Esophagus mucosa (tissue), 1 donor: ENCODE measurements at regions not wholly inside any gene's neighbourhood (a gene's known extent, or its start where the extent isn't known, plus 50 kb on each side); places are given as distances from the start of the nearest gene placed in this dataset.

Experiments
- ATAC-seq: fragments of 200-7000 bp; cut with Tn5 transposase; one replicate; pipeline ENCODE4 v1.9.1; 2020
- donor health status: DM: yes; HTN: yes; CAD: no.

DNA sequence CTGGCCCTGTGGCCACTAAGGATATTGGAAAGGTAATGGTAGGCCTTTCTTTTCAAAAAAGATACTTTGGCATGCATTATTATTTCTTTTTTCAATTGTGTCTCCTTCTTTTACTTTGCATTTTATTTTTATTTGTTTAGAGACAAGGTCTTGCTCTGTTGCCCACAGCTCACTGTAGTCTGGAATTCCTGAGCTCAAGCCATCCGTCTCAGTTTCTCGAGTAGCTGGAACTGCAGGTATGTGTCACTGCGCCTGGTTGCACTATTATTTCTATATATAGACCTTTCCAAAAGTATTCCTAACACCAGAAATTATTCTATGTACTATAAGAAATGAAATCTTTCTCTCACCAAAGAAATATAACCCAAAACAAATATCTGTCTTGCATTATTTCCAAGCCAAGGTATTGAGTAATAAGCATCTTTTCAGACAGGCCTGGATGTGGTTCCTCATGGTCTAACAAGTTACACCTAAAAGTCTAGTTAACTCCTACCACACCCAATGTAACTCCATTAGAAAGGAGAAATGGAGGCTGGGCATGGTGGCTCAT is 500.8 kb upstream of the ANKRD30A start:
- ATAC-seq: no peak

DNA sequence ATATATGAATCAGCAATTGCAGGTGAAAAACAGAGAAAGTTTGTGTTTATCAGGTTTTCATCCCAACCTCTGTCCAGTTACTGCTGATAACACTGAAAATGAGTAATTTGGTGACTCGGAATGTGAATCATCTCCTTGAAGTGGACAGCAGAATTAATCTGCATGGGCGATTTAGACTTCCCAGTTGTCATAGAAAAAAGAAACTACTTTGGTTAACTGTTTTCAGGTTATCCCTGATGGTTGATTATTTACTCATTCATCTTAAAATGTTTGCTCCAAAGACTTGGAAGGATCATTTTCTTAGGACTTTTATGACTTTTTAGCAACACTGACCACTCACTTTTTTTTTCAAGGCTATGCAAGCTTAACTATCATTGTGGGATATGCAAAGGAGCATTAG is 504.1 kb upstream of the ANKRD30A start:
- ATAC-seq: no peak

DNA sequence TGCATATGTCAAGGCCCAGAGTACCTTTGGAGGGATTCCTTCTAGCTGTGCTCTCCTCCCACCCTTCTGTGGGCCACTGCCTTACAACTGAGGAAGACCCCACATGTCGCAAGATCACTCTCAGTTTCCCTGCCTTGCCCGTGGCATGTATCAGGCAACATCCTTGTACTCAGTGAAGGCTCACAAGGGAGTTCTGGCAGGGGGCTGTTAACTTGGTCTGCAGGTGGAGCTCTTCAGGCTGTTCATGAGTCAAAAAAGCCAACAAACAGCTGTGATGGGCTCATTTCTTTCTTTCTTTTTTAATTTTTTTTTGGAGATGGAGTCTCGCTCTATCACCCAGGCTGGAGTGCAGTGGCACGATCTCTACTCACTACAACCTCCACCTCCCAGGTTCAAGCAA is 513.0 kb upstream of the ANKRD30A start:
- ATAC-seq: no peak

DNA sequence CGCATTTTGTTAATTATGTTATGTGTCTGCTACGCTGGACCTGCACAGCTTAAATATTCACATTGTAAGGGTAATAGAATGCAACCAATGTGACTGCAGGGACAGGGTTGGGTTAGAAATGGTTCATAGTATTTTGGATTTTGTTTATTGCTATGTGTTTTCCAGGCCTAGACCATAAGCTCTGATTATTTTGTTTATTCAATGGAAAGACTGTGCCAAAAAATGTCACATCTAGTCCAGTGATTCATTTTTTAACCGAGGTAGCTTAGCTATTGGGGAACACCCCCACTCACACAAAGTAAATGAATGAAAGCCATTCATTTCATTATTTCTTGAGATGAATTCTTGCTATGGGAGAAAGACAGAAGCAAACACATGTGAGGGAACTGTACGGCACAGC is 516.5 kb upstream of the ANKRD30A start:
- no peak for ATAC-seq

DNA sequence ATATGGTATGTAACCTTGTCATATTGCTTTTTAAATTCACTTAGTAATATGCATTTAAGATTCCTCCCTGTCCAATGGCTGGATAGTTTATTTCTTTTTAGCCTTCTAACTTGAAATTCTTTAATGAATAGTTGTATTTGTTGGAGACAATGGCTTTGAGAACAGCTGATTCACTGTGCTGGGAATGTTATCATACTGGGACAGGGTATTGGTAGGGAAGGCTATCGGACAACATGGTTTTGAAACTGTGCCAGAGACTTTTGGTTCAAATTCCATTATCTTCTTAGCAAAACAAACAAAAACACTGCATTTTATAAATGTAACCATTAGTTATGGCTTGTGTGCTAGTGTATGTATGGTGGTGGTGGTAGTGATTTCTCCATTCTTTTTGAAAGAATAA is 517.1 kb upstream of the ANKRD30A start:
- no peak for ATAC-seq

DNA sequence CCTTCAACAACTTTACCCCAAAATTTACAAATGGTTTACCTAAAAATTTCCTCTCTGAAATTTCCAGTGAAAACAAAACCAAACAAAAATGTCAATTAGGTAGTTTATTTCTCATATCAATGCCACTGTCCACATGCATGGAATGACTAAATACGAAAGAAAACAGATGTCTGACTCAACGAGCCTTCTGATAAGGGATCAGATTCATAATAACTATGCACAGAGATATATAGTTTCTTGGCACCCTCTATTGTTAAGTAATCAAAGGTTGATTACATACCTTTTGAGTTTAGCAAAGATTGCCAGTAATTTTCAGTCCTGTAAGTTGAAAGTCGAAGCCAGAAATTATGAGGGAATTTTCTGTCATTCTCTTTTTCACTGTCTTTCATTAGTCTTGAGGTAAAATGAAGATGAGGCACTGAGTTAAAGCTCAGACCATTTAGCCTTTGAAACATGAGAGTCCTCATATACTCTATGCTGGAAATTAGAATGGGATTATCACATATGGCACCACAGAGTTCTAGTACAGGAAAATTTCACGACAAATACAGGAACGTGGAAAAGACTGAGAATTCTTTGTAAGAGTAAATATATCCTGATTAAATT is 519.1 kb upstream of the ANKRD30A start:
- no peak for ATAC-seq

DNA sequence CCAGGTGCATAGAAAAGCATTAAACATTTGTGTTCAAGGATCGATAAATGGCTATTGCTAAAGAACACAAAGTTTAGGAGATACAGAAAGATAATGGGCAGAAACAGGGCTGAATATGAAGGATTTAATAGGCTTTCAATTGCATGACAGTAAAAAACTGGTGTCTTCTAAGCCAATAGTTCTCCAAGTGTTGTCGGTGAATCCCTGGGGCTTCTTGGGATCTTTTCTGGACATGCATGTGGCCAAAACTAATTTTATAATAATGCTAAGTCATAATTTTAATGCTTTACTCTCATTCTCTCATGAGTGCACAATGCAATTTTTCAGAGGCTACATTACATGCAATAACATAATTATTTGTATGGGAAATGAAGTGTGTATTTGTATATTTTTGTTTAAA is 521.1 kb upstream of the ANKRD30A start:
- ATAC-seq: no peak

DNA sequence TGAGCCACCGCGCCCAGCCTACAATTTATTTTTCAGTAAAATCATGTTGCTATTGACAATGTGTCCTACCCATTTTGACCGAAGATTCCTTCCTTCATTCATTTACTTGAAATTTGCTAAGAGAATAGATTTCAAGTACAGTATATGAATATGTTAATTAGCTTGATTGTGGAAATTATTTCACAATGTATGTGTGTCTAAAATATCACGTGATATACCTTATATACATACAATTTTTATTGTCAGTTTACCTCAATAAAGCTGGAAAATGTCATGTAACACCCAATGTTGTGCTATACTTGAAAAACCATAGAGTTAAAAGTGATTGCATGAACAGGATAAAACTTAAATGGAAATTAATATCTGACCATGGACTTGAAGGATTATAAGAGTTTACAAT is 521.7 kb upstream of the ANKRD30A start:
- ATAC-seq: no peak

DNA sequence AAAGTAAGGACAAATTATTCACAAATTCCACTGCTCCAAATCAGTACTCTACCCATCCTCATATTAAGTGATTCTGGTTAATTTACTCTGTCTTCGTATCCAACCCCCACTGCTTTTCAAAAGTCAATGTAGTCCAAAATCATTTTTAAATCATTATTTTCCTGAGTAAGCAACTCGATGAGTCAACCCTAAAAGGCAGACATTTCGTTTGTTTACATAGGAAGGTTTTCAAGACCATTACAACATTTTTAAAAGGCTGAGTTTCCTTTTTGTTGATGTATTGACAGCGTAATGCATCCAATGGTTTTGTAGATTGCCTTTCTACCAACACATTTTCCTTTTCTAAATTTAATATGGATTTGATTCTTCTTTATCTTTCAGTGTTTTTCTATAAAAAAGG is 523.0 kb upstream of the ANKRD30A start:
- no peak for ATAC-seq

DNA sequence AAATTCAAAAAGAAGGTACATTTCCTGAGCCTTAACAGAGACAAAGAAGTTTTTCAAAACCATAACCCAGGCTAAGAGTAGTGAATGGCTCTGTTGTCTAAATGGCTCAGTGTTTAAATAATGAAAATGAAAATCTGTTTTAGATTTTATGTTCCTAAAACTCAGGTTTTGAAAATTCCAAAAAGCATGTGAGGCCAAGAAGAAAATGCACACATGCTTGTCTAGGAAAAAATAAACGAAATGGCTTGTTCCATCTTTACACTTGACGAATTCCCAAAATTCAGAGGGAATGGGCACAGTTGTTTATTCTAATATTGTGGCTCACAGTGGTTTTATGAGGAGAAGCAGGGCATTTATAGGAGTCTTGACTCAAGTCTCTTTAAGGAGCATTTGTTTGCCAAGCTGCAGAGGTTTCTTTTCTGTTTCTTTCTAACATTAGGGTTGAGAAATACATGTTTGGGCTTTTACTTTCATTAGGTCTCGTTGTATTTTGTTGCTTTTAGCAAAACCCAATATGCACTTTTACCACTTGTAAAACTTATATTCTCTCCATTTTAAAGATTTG is 527.6 kb upstream of the ANKRD30A start:
- no peak for ATAC-seq

DNA sequence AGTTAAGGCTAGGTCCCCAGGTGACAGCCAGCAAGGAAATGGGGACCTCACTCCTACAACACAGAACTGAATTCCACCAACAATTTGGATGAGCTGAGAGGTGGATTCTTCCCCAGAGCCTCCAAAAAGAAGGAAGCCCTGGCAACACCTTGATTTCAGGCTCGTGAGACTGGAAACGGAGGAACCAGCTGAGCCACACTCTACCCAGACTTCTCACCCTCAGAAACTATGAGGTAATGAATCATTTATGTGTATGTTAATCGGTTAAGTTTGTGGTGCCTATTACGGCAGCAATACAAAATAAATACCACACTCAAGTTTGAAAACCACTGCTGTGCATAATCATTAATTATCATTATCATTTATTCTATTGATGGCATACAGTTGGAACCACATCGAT is 532.4 kb upstream of the ANKRD30A start:
- ATAC-seq: no peak

DNA sequence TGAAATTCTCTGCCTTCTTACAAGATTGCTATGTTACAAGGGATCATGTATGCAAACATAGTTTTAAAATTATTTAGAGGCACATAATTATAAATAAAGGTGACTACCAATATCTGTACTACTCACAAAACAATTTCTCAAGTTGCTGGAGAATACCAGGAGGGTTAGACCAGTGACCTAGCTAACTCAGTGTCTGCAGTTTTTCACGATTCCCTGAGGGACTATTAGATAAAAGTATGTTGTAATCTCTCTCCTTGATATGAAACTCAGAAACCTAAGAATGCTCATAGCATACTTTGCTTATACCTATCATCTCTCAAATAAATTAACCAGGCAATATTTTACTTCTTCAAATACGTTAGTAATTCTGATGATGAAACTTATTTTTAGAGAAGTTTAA is 534.0 kb upstream of the ANKRD30A start:
- ATAC-seq: no peak

DNA sequence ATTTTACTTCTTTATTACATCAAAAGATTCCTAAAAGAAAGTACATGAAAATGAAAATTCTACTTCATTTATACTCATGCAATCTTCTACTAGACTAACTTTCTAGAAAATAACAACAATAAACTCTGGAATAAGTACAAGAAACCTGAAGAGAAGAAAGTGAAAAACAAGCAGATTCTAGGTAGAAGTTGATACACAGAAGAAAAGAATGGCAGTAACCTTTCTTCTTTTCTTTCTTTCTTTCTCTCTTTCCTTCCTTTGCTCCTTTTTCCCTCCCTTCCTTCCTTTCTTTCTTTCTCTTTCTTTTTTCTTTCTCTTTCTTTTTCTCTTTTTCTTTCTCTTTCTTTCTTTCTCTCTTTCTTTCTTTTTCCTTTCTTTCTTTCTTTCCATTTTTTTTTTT is 541.7 kb upstream of the ANKRD30A start:
- no peak for ATAC-seq

DNA sequence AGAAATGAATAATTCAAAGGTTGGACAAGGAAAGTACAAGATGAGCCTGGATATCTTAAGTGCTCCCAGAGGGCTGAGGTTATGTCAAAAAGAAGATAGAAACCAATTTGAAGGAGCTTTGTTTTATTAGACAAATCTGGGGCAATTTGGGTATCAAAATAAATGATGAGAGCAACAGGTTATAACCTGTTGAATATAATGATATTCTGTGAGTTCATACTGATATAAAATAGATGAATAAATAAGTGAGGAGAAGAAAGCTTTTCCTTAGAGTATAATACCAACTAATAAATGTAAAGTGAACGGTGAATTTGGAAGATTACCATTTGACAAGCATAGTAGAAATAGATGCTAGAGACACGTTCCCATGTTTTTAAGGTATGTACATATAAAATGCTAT is 544.2 kb upstream of the ANKRD30A start:
- ATAC-seq: no peak

DNA sequence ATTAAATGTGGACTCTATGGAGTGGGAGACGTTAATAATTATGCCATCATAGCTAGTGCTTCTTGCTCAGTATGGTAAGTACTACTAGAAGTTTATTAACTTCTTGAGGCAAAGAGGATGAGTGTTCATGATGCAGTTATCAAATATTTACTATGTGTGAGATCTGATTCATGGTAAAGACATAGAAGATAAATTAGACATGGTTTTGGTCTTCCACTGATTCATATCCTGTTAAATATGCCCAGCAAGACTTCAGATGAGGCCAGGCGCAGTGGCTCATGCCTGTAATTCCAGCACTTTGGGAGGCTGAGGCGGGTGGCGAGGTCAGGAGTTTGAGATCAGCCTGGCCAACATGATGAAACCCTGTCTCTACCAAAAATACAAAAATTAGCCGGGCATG is 547.1 kb upstream of the ANKRD30A start:
- no peak for ATAC-seq

DNA sequence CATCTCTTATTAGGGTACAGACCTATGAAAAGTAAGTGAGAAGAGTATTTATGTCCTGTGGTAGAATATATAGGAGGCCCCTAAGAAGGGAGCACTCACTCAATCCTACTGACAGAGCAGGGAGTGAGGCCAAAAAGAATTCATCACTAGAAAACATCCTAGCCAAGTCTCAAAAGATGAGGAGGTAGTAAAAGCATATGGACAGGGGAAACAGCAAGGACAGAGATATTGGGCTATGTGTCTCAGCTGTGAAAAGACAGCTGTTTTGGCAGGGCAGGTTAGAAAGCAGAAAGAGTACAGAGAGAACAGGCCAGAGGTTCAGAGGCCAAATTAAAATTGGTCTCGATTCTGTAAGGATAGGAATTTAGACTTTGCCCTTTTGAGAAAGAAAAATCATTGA is 548.3 kb upstream of the ANKRD30A start:
- ATAC-seq: no peak

DNA sequence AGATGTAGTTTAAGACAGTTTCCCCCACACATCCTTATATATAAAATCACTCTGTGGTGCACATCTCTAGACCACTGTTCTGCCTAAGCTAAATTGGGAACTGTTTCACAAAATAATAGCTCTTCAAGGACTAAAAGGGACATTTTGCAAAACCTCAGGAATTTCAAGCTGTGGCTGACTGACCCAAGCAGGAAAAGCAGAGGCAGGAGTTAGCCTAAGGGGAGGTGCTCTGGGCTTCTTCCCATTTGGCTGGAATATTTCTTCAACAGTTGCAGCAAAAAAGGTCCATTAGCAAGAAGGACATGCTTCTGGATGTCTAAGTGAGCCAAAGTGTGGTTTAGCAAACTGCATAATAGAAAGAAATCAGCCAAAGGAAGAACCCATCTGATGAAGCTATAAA is 551.2 kb upstream of the ANKRD30A start:
- no peak for ATAC-seq

DNA sequence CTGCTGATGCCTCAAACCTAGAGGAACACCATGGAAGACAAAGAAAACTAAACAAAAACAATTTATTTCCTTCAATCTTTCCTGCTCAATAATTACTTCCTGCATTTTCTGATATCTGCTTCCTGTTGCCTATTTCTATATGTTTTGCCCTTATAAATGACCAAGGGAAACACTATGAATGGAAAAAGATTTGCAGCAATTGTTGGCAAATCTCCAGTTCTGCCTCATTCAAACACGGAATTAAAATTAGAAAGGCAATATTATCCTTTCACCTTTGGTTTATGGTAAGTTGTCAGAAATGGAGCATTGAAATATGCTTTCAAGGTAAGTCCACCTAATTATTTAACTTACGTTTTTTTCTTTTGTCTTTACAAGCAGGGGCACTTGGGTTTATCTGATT is 552.2 kb upstream of the ANKRD30A start:
- ATAC-seq: no peak

DNA sequence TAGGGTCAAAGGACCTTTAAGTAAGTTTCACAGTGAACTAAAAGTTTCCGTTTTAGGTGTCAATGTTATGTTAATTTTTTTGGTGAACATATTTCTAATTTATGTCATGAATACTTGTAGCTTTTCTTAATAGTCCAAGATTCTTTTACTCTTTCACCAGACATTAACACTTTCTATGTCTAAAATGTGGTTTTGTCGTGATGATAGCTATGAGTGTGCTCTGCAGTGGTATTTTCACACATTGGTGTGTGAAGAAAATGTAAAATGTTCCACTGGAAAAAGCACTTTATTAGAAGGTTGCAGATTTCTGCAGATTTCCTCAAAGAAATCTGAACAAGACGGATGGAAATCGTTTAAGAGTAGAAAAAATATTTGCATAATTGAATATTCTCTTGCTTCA is 561.0 kb upstream of the ANKRD30A start:
- no peak for ATAC-seq

DNA sequence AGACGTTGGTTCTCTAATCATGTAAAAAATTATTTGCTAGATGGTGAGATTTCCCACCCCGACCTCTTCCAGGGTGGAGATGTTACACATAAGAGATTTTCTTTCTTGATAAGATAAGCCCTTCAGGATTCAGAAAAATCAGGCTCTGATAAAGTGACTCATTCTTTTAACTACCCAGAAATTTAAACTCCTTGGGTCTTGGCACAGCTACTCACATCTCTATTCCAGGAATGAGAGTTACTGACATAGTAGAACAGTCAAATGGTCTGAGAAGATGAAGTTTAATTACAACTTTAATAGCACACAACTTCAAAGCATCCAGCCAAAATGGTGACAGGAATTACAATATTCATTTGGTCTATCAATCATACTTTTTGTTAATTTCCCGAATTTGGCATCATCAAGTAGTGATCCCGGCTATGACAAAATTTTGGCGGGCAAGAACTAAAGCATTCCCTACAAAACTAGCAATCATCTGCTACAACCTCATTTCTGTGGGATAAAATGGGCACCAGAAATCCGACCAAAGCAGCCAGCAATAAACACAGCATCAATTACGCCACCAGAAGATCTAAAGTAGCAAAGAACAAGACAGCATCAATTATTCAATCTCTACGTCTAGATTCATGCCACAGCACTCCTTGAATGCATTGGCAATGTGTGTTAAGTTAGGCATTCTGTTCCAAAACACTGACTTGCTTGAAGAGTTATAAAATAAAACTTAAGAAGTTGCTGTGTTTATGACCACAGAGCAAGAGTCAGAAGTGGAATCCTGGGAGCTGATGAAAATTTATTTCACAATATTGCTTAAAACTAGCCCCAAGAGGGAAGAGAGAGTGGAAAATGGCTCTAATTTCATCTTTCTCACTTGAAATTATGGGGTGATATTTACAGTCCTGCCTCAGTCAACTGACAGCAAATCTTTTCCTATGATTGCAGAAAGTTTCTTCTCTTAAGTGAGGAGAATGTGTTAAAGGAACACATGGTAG is 565.7 kb upstream of the ANKRD30A start:
- no peak for ATAC-seq

DNA sequence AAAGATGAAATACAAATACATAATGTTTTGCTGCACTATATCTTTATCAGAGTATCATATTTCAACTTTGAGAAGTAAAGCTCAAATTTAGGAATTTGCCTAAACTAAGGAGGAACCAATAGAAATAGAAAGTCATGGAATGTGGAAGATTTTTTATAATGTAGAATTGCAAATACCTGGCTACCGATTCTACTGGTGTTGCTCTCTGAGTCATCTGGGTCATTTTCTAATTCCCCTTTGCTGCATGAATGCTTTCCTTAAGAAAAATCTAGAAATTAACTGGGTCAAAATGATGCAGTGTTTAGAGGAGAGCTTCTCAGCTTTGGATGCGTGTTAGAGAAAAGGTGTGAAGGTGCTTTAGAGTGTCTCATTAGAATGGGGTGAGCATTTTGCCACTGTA is 568.9 kb upstream of the ANKRD30A start:
- ATAC-seq: no peak

DNA sequence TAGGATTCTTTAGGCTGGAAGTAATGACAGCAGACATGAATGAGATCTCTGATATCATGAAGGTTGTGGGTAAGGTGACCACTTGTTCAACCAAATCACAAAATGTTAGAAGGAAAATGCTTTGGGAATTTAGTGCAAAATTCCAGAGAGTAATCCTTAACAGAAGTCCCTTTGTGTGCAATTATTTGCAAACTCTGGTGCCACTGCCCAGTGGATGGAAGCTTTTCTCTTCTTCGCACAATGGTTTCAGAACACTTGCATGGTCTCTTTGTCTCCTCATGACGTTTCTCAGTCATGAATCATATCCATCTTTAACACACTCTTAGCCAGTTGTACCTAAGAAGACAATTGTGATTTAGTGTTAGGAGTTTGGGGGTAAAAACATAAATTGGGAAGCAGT is 570.4 kb upstream of the ANKRD30A start:
- ATAC-seq: no peak

DNA sequence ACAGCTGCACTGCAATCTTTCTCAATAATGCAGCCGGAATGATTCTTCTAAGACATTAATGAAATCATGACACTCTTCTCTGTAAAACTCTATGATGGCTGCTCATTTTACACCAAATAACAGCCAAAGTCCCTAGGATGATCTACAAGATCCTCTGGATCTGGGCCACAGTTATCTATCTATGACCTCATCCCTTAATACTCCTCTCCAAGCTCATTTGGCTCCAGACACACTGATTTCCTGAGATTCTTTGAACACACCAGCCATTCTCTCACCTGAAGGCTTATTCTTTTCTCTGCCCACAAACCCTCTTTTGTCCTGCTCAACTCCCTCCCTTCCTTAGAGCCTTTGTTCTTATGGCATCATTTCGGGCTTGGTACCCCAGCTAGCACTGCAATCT is 577.4 kb upstream of the ANKRD30A start:
- ATAC-seq: no peak

DNA sequence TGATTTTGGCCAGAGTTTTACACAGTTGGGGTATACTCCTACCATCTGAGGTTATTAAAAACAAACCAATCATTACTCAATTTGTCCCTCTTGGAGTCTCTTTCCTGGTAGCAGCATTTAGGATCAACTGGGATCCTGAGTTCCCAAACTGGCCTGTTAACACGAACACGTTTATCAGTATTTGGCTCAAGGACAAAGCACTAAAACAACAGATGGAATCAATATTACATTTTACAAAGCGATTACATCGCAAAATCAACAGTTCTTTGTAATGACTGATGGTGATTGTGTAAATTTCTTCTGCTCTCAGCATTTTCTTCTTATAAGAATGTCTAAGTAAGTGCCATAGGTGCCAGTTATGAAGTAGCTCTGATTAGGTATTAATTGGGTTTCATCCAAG is 582.9 kb upstream of the ANKRD30A start:
- no peak for ATAC-seq
